GM12878 (cell line): ENCODE measurements at regions not wholly inside any gene's neighbourhood (a gene's known extent, or its start where the extent isn't known, plus 50 kb on each side); places are given as distances from the start of the nearest gene placed in this dataset.

Experiments
- ATAC-seq: fragments of 200-7000 bp; cut with Tn5 transposase; 3 replicates; pipeline ENCODE4 v1.9.1; 2020; ENCODE audit warnings: mild to moderate bottlenecking, moderate library complexity
- BruUV-seq: library from RNA; stranded (reverse); fragments of 400-500 nt; replicated peaks from 2 replicates; lab custom pipeline; 2021; lab: Mats Ljungman, UMichigan
- CTCF ChIA-PET: fragments of 300-600 bp; sonication (Branson Sonifier 250); formaldehyde crosslinking; extraction: SDS; loops from one replicate; lab custom pipeline; 2021; ENCODE audit warnings: inconsistent platforms; lab: Yijun Ruan, JAX
- POLR2A ChIA-PET: fragments of 350-600 bp; formaldehyde crosslinking; extraction: SDS; loops from one replicate; lab custom pipeline; 2021; ENCODE audit warnings: inconsistent platforms; lab: Charles Lee
- RAD21 ChIA-PET: fragments of 300-600 bp; sonication (Branson Sonifier 250); formaldehyde crosslinking; loops from one replicate; lab custom pipeline; 2023; ENCODE audit warnings: antibody characterized with exemption; ENCODE audit not compliant: unreplicated experiment; lab: Charles Lee
- SMC1A ChIA-PET: fragments of 300-600 bp; sonication (Branson Sonifier 250); formaldehyde crosslinking; loops from one replicate; lab custom pipeline; 2023; ENCODE audit not compliant: unreplicated experiment, uncharacterized antibody; lab: Charles Lee
- DNase-seq: peaks from one replicate; pipeline ENCODE4 v3.0.0-alpha.2; 2011; ENCODE audit warnings: low read depth, low spot score
- FAIRE-seq: peaks from 3 replicates; lab custom pipeline; 2011; peaks lifted over from hg19 to GRCh38; lab: Jason Lieb, UNC
- H2AFZ ChIP-seq: 2 replicates; pipeline ENCODE4 v1.6.0; 2011; ENCODE audit warnings: low read depth, low read length, control low read depth; ENCODE audit not compliant: control insufficient read depth
- H3K27ac ChIP-seq: 2 replicates; pipeline ENCODE4 v1.5.1; 2011; ENCODE audit warnings: control low read depth; ENCODE audit not compliant: control insufficient read depth, insufficient read depth
- H3K27me3 ChIP-seq, 2 experiments: replicated peaks in 1 of 2; 2 replicates each; pipeline versions ENCODE4 v1.6.0 to v1.6.1; 2011; ENCODE audit warnings: low read length in 1 of 2; ENCODE audit not compliant: control insufficient read depth in 2 of 2, insufficient read depth in 2 of 2
- H3K36me3 ChIP-seq, 2 experiments: 2 replicates each; pipeline ENCODE4 v1.5.1; 2011; ENCODE audit warnings: low read length in 1 of 2; ENCODE audit not compliant: control insufficient read depth in 2 of 2, insufficient read depth in 2 of 2
- H3K4me1 ChIP-seq: 2 replicates; pipeline ENCODE4 v1.6.1; 2011; ENCODE audit warnings: mild to moderate bottlenecking, low read length, moderate library complexity, mixed read lengths; ENCODE audit not compliant: control insufficient read depth, insufficient read depth
- H3K4me2 ChIP-seq: 2 replicates; pipeline ENCODE4 v1.6.0; 2011; ENCODE audit warnings: control low read depth; ENCODE audit not compliant: control insufficient read depth, insufficient read depth
- H3K4me3 ChIP-seq: fragments of 200-600 bp; sonication (generic); 2 replicates; pipeline ENCODE4 v1.5.1; 2016
- H3K79me2 ChIP-seq: 2 replicates; pipeline ENCODE4 v1.6.0; 2011; ENCODE audit warnings: low read length; ENCODE audit not compliant: control insufficient read depth, insufficient read depth
- H3K9ac ChIP-seq: 2 replicates; pipeline ENCODE4 v1.8.0; 2011; ENCODE audit warnings: low read length, control low read depth, mixed read lengths; ENCODE audit not compliant: control insufficient read depth, insufficient read depth
- H3K9me3 ChIP-seq: replicated peaks from 3 replicates; pipeline ENCODE4 v1.5.1; 2011; ENCODE audit warnings: mild to moderate bottlenecking, low read length; ENCODE audit not compliant: control insufficient read depth, insufficient read depth
- H4K20me1 ChIP-seq: 2 replicates; pipeline ENCODE4 v1.6.0; 2011; ENCODE audit not compliant: control insufficient read depth, insufficient read depth
- BCL3 ChIP-seq: IDR thresholded peaks from 2 replicates; pipeline ENCODE4 v1.6.1; 2011; ENCODE audit warnings: borderline replicate concordance, low read depth, mild to moderate bottlenecking, moderate library complexity, low read length; ENCODE audit not compliant: insufficient read depth, poor library complexity, severe bottlenecking
- BMI1 ChIP-seq: fragments of 450-650 bp; IDR thresholded peaks from 2 replicates; pipeline ENCODE4 v1.6.1; 2016; ENCODE audit warnings: mild to moderate bottlenecking, moderate library complexity, borderline replicate concordance
- CHD2 ChIP-seq: IDR thresholded peaks from 2 replicates; pipeline ENCODE4 v1.6.1; 2011; ENCODE audit warnings: low read depth, low read length, improper control_type of control experiment, borderline replicate concordance
- ESRRA ChIP-seq: IDR thresholded peaks from 2 replicates; pipeline ENCODE4 v1.6.1; 2012; ENCODE audit warnings: mild to moderate bottlenecking, low read length, improper control_type of control experiment
- HCFC1 ChIP-seq: fragments of 150-350 bp; IDR thresholded peaks from 2 replicates; pipeline ENCODE4 v1.6.1; 2014; ENCODE audit warnings: low read length
- KLF5 ChIP-seq: fragments of 450-650 bp; IDR thresholded peaks from 2 replicates; pipeline ENCODE4 v1.6.1; 2014; ENCODE audit warnings: mild to moderate bottlenecking; ENCODE audit not compliant: partially characterized antibody
- MTA3 ChIP-seq: IDR thresholded peaks from 2 replicates; pipeline ENCODE4 v1.6.1; 2012; ENCODE audit warnings: low read length, inconsistent platforms, borderline replicate concordance
- MYB ChIP-seq: fragments of 150-350 bp; IDR thresholded peaks from 2 replicates; pipeline ENCODE4 v1.6.1; 2014; ENCODE audit warnings: mild to moderate bottlenecking, low read depth, low read length, borderline replicate concordance
- NFIC ChIP-seq: IDR thresholded peaks from 2 replicates; pipeline ENCODE4 v1.6.1; 2012; ENCODE audit warnings: low read depth, mild to moderate bottlenecking, inconsistent platforms, low read length, moderate library complexity
- POLR2A ChIP-seq: IDR thresholded peaks from 2 replicates; pipeline ENCODE4 v1.6.1; 2011; ENCODE audit warnings: low read depth, mild to moderate bottlenecking, low read length
- RCOR1 ChIP-seq: conservative IDR thresholded peaks from 2 replicates; pipeline ENCODE4 v1.6.1; 2012; ENCODE audit warnings: low read depth, low read length, improper control_type of control experiment
- SIN3A ChIP-seq: IDR thresholded peaks from 2 replicates; pipeline ENCODE4 v1.6.1; 2012; ENCODE audit warnings: low read depth, low read length, improper control_type of control experiment
- SMAD1 ChIP-seq: fragments of 450-650 bp; IDR thresholded peaks from 2 replicates; pipeline ENCODE4 v1.6.1; 2018; ENCODE audit warnings: mild to moderate bottlenecking, low read depth; ENCODE audit not compliant: partially characterized antibody
- SREBF1 ChIP-seq: IDR thresholded peaks from 2 replicates; pipeline ENCODE4 v1.6.1; 2012; ENCODE audit warnings: mild to moderate bottlenecking, low read length
- STAT1 ChIP-seq: fragments of 450-650 bp; conservative IDR thresholded peaks from 2 replicates; pipeline ENCODE4 v1.6.1; 2014; ENCODE audit warnings: antibody characterized with exemption, mild to moderate bottlenecking
- ZBTB33 ChIP-seq: fragments of 450-650 bp; IDR thresholded peaks from 2 replicates; pipeline ENCODE4 v1.6.1; 2017; ENCODE audit warnings: mild to moderate bottlenecking
- ZNF217 ChIP-seq: fragments of 450-650 bp; IDR thresholded peaks from 2 replicates; pipeline ENCODE4 v1.6.1; 2017; ENCODE audit warnings: antibody characterized with exemption, mild to moderate bottlenecking
- ZSCAN29 ChIP-seq: fragments of 450-650 bp; IDR thresholded peaks from 2 replicates; pipeline ENCODE4 v1.6.1; 2017; ENCODE audit warnings: mild to moderate bottlenecking, moderate library complexity
- WGBS: methylation state at CpG from one replicate; pipeline ENCODE4 v1.1.6; 2016; ENCODE audit warnings: low lambda C conversion rate; ENCODE audit not compliant: insufficient replicate concordance, insufficient coverage; ENCODE audit errors: missing lambda C conversion rate; 5-methylcytosine and 5-hydroxymethylcytosine counted together
- in situ Hi-C: fragments of 300-500 bp; cut with MboI; formaldehyde crosslinking; loops from 9 replicates; pipeline ENCODE4 v1.14.3; 2018; ENCODE audit warnings: mixed read lengths
- intact Hi-C: fragments of 100-400 bp; cut with micrococcal nuclease; formaldehyde crosslinking; loops from one replicate; pipeline ENCODE4 v1.14.2; 2022; ENCODE audit not compliant: unreplicated experiment
- TF ChIP-seq, protein P1 (sequence below), 3 experiments: IDR thresholded peaks in 2 of 3; conservative IDR thresholded peaks in 1 of 3; 2 replicates each; pipeline ENCODE4 v1.5.1; 2011; ENCODE audit warnings: low read depth in 3 of 3, low read length in 3 of 3, mild to moderate bottlenecking in 3 of 3, control low read depth in 2 of 3, moderate library complexity in 2 of 3, inconsistent platforms in 1 of 3, mixed read lengths in 1 of 3; ENCODE audit not compliant: control insufficient read depth in 2 of 3, insufficient read depth in 1 of 3; ENCODE audit errors: extremely low read depth in 1 of 3
- TF ChIP-seq, protein P2 (sequence below): IDR thresholded peaks from 2 replicates; pipeline ENCODE4 v1.6.1; 2011; ENCODE audit warnings: low read depth, low read length, improper control_type of control experiment, borderline replicate concordance

GRCh38 chr11:42625757-42626665 is 685.8 kb upstream of the API5 start:
- Histone ChIP-seq H3K4me1 (no peaks in the 10 kb centered on the region), H3K4me3 (no peak overlapping the region), H3K79me2 (no peaks in the 10 kb centered on the region), H3K4me2 (no peak overlapping the region), H4K20me1 (no peaks in the 10 kb centered on the region), H3K36me3 (no peaks in the 10 kb centered on the region), H3K9ac (no peak overlapping the region), H3K9me3 (no peaks in the 10 kb centered on the region), H3K27ac (no peak overlapping the region), H3K27me3 (no peaks in the 10 kb centered on the region), H2AFZ (no peak overlapping the region)
- ChIA-PET CTCF (no interaction called here), POLR2A (no interaction called here), SMC1A (no interaction called here), RAD21 (no interaction called here)
- ATAC-seq, result no peak
- 22% methylated on average over 9 of the region's 9 CpGs for WGBS
- in situ Hi-C loops, result no loop called here
- BruUV-seq, result no TSS peak
- FAIRE-seq, result no peak
- no peak for DNase-seq
- no peak for TF ChIP-seq SIN3A
- no peak for TF ChIP-seq HCFC1
- no peak for TF ChIP-seq SREBF1
- TF ChIP-seq, protein P1, sequence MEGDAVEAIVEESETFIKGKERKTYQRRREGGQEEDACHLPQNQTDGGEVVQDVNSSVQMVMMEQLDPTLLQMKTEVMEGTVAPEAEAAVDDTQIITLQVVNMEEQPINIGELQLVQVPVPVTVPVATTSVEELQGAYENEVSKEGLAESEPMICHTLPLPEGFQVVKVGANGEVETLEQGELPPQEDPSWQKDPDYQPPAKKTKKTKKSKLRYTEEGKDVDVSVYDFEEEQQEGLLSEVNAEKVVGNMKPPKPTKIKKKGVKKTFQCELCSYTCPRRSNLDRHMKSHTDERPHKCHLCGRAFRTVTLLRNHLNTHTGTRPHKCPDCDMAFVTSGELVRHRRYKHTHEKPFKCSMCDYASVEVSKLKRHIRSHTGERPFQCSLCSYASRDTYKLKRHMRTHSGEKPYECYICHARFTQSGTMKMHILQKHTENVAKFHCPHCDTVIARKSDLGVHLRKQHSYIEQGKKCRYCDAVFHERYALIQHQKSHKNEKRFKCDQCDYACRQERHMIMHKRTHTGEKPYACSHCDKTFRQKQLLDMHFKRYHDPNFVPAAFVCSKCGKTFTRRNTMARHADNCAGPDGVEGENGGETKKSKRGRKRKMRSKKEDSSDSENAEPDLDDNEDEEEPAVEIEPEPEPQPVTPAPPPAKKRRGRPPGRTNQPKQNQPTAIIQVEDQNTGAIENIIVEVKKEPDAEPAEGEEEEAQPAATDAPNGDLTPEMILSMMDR (IDR thresholded peaks at IDR 0.05 in 2 of 3, conservative IDR thresholded peaks at IDR 0.05 in 1 of 3; ENCODE audit: control insufficient read depth in 2 of 3, extremely low read depth in 1 of 3, insufficient read depth in 1 of 3, low read depth in 3 of 3, low read length in 3 of 3), result no peak
- TF ChIP-seq BCL3, result no peak
- no peak for TF ChIP-seq ZNF217
- no peak for TF ChIP-seq ZBTB33
- no peak for TF ChIP-seq MTA3
- TF ChIP-seq BMI1, result no peak
- TF ChIP-seq SMAD1, result no peak
- no peak for TF ChIP-seq MYB
- no peak for TF ChIP-seq POLR2A
- no peak for TF ChIP-seq CHD2
- TF ChIP-seq KLF5, result no peak
- TF ChIP-seq STAT1, result no peak
- TF ChIP-seq, protein P2, sequence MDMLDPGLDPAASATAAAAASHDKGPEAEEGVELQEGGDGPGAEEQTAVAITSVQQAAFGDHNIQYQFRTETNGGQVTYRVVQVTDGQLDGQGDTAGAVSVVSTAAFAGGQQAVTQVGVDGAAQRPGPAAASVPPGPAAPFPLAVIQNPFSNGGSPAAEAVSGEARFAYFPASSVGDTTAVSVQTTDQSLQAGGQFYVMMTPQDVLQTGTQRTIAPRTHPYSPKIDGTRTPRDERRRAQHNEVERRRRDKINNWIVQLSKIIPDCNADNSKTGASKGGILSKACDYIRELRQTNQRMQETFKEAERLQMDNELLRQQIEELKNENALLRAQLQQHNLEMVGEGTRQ, result no peak
- no peak for TF ChIP-seq RCOR1
- TF ChIP-seq ESRRA, result no peak
- TF ChIP-seq ZSCAN29, result no peak
- no peak for TF ChIP-seq NFIC
- intact Hi-C loops, result no loop called here
